T-helper 9 cell (primary cell): ENCODE measurements at regions not wholly inside any gene's neighbourhood (a gene's known extent, or its start where the extent isn't known, plus 50 kb on each side); places are given as distances from the start of the nearest gene placed in this dataset.

Experiments
- DNase-seq: peaks from one replicate; pipeline ENCODE4 v3.0.0-alpha.2; 2020

DNA sequence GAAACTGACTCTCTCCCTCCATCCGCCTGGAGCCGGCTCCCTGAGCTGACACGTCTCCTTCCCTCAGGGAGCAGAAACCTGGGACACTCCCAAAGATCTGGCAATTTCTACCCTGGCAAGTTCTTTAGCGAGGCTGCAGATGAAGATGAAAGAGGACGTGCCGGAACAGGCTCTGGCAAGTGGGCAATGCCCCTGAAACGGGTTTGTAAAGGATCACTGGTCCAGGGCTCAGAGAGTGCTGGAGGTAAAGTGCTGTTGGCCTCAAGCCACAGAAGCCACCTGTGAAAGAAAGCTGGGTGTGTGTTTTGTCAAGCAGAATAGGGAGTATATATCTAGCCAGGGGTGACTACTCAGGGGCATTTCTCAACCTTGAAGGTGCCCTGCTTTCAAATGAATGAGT is 131.4 kb upstream of the ATP6AP2 start:
- no peak for DNase-seq

GRCh38 chrX:40448793-40449192 is 132.0 kb upstream of the ATP6AP2 start:
- DNase-seq = no peak

DNA sequence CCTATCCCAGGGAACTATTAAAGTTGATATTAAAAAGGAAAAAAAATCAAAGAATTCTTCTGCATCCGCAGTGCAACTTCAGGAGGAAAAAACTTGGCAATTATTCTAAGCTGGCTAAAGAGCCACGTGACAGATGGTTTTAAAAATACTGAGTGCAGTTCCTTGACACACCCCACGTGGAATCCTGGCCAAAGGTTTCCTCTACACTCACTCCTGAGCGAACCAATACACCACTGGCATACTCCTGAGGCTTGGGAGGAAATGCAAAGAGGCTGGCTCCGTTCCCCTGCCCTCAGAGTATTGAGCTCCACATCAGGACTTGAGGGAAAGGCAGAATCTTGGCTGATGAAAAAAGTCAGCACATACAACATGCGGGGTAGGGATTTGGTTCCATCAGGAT is 133.8 kb upstream of the ATP6AP2 start:
- no peak for DNase-seq

DNA sequence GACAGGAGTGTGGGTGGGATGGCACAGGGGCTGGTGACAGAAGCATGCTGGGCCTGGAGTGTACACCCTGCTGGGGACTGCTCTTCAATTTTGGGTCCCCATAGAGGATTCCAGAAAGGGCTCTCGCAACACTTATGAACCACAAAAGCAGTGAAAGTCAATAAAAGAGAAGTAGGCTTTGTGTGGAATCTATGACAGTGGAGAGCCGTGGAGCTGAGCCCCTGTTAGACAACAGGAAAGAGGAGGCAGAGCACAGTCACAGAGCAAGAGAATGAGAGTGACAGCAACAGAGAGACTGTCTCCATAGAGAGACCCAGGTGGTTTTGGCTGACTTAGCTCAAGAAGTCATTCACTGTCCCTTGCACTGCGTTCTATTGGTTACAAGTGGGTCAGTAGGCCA is 135.1 kb upstream of the ATP6AP2 start:
- no peak for DNase-seq

- DNase-seq = no peak
These were observed 135.8 kb upstream of the ATP6AP2 start for GRCh38 chrX:40444798-40445496.

GRCh38 chrX:40444133-40444532 is 136.6 kb upstream of the ATP6AP2 start:
- DNase-seq = no peak

DNA sequence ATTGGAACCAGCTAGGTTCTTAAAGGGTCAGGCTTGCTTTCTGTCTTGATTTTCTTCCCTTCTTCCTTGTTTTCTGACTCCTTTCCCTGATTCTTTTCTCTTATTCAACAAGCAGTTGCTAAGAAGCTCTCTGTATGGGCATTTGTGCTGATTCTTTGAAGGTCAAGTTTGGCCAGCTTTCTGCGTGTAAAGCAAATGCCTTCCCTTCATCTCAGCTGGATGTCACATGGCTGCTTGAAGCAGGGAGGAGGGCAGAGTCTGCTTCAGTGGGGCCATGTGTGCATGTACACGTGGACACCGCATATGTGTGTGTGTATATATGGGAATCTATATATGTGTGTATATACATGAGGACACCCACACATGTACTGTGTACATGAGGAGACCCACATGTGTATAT is 139.9 kb upstream of the ATP6AP2 start:
- DNase-seq = no peak

DNA sequence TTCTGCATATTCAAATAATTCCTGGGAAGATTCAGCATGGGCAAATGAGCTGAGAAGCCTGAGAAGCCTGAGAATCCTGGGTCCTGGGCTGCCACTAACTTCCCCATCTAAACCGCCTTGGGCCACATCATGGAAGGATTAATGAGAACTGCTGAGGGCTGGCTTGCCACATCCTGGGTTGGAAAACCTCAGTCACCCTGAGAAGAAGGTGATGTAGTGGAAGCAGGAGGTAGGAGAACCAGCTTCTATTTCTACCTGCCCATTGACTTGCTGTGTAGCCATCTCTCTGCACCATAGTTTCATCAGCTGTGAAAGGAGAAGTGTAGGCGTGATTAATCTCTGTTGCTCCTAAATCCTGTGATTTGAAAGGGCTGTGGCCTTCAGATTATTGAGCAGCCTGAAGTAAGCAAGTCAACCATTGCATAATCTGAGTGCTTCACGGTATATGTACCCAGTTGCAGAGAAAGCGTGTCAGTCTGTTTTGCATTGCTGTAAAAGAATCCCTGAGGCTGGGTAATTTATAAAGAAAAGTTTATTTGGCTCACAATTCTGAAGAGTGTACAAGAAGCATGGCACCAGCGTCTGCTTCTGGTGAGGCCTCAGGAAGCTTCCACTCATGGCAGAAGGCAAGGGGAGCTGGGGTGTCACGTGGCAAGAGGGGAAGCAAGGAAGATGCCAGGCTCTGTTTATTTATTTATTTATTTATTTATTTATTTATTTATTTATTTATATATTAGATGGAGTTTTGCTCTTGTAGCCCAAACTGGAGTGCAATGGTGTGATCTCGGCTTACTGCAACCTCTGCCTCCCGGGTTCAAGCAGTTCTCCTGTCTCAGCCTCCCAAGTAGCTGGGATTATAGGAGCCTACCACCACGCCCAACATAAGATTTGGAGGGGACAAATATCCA is 140.9 kb upstream of the ATP6AP2 start:
- DNase-seq = no peak

GRCh38 chrX:40437348-40437747 is 143.4 kb upstream of the ATP6AP2 start:
- DNase-seq = no peak

- DNase-seq = no peak
These were observed 145.8 kb upstream of the ATP6AP2 start for GRCh38 chrX:40434947-40435346.

DNA sequence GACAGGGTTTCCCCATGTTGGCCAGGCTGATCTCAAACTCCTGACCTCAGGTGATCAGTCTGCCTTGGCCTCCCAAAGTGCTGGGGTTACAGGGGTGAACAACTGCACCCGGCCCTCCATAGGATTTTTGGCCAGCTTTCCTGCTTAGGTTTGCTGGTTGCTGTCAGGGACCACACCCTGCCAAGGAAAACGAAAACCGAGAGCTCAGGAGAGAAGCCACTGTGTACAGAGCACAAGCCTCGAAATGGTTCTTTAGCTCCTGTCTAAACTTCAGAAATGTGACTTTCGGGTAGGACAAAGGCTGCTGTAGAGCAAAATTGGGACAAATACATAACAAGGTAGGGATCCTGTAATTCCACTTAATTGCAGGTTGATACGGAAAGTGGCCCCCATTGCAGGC is 146.3 kb upstream of the ATP6AP2 start:
- no peak for DNase-seq

GRCh38 chrX:40433160-40433559 is 147.6 kb upstream of the ATP6AP2 start:
- DNase-seq = no peak

DNA sequence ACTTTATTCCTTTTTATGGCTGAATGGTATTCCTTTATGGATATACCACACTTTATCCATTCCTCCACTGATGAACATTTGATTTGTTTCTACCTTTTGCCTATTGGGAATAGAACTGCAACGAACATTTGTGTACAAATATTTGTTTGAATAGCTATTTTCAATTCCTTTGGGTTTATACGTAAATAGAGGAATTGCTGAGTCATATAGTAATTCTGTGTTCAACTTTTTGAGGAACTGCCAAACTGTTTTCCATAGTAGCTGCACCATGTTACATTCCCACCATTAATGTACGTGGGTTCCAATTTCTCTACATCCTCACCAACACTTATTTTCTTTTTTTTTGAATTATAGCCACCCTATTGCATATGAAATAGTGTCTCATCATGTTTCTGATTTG is 156.5 kb upstream of the ATP6AP2 start:
- DNase-seq = no peak

- DNase-seq = no peak
These were observed 157.5 kb upstream of the ATP6AP2 start for GRCh38 chrX:40423299-40423698.

DNA sequence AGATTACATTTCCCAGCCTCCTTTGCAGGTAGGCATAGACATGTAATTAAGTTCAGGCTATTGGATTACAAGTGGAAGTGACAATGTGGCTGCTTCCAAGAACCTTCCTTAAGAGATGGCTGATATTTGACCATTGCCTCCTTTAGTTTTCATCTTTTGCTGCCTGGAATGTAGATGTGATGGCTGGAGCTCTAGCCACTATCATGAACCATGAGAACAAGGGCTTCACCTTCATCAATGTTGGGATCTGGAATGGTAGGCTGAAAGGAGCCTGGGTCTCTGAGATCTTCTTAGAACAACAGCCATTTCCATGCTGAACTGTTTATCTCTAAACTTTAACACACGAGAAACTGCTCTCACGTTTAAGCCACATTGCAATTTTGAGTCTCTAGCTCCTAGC is 158.7 kb upstream of the ATP6AP2 start:
- no peak for DNase-seq

GRCh38 chrX:40420899-40421729 is 159.7 kb upstream of the ATP6AP2 start:
- no peak for DNase-seq

DNA sequence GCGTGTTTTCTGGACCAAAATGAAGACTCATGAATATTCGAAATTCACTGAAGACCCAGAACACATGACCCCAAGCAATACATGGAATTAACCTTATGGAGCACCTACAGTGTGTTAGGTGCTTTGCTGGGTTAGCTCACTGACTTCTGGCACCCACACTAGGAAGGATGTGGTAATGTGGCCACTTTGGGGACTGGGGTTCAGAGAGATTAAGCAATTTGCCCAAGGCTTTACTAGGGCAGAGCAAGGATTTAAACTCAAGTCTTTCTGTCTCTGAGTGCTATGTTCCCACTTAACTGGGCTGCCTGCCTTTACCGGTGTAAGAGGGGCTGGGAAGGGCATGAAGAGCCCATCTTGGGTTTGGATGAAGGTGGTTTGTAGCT is 162.0 kb upstream of the ATP6AP2 start:
- no peak for DNase-seq

DNA sequence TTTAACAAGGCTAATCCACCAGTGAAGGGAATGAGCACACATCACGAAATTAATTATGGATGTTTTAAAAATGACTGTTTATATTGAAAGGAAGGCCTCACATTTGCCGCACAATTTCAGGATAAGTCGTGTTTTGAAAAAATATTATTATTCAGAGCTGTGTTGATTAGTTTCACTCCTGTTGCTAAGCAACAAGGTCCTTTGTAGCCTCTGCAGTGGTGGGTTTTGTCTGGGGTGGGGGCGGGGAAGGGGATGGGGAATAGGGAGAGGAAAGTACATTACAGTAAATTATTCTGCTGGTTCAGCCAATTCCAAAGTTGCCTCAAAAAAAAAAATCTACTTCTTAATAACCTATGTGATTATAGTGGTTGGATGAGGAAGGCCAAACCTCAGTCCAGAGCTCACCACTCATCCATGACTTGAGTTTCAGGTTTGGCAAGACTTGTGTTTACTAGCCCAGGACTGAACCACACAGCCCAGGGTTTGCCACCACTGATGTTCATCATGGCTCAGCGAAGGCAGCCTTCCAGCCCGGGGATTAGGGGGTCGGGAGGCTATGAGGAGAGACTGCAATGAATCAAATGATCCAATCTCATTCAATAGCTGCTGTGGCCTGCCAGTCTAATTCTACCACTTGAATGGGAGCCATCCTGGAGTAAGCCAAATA is 162.5 kb upstream of the ATP6AP2 start:
- DNase-seq = no peak

DNA sequence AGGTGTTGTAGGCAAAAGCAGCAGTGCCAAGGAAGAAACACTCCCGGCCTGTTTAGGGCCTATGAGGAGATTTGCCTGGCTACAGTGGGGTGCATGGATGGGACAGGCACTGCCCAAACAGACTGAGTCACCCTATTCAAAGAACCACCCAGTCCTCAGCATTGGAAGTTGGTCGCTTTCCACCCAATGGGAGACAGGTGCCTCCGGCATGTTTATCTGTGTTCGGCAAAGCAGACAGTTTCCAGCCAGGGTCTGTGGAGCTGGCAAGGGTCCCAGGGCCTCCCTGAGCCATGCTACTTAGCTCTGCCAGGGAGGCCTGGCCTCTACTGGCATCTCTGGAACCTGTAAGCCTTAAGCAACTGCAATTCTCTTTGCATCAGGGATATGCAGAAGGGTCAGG is 165.1 kb upstream of the ATP6AP2 start:
- no peak for DNase-seq

DNA sequence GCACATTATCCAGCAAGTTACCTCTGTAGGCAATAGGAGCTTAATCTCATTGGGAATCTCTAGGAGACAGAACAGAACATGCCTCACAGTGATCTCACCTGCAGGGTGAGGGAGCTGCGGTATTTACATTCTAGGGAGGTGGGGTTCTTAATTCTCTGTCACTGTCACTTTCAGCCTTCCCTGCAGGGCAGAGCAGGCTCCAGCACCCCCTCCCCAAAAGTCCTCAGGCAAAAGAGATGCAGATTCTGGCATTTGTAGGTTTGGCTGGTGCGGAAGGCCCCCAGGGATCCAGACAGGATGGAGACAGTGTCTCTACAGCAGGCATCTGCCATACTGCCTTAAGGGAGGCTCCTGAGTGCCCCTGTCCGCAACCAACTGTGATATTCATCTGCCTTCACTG is 166.4 kb upstream of the ATP6AP2 start:
- no peak for DNase-seq

DNA sequence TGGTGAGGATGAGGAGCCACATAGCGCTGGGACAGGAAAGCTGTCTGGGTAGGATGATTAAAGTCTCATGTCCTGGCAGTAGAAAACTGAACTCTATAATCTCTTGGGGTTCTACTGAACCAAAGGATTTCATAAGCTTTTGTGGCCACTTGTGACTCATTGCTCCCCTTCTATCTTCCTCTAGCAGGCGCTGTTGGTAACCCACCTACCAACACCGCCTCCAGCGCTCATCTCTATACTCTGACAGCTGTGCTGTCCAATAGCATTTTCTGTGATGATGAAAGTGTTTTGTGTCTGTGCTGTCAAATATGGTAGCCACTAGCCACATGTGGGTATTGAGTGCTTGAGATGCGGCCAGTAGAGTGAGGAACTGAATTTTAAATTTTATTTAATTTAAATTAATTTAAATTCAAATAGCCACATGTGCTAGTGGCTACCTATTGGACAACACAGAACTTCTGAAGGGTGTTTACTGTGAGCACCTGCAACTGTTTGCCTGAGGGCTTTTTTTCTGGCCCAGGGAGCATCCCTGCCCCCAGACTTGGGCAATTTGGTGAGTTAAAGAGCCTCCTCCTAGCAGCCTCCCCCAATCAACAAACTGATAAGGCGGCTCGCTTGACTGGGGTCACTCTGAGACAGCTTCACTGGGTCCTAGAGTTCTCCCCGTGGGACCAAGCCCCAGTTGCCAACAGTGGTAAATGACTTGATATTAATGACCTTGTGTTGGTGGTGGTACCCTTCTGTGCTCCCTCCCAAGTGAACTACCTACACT is 169.2 kb upstream of the ATP6AP2 start:
- DNase-seq = no peak

- no peak for DNase-seq
These were observed 169.9 kb upstream of the ATP6AP2 start for GRCh38 chrX:40410859-40411258.
